KMS-11 (cell line): ENCODE measurements at regions not wholly inside any gene's neighbourhood (a gene's known extent, or its start where the extent isn't known, plus 50 kb on each side); places are given as distances from the start of the nearest gene placed in this dataset.

Experiments
- H2AFZ ChIP-seq: fragments of 200-600 bp; sonication (generic); 2 replicates; pipeline ENCODE4 v1.6.1; 2016; ENCODE audit warnings: antibody characterized with exemption, mixed run types, low read depth
- H3K27ac ChIP-seq: fragments of 200-600 bp; sonication (generic); 2 replicates; pipeline ENCODE4 v1.6.1; 2016; ENCODE audit warnings: mild to moderate bottlenecking, mixed run types
- H3K27me3 ChIP-seq: fragments of 200-600 bp; sonication (generic); 2 replicates; pipeline ENCODE4 v1.6.1; 2017; ENCODE audit warnings: mild to moderate bottlenecking, low read depth, mixed run types, moderate library complexity; ENCODE audit not compliant: insufficient read depth
- H3K36me3 ChIP-seq: fragments of 200-600 bp; sonication (generic); 2 replicates; pipeline ENCODE4 v1.6.1; 2017; ENCODE audit warnings: mild to moderate bottlenecking, mixed run types; ENCODE audit not compliant: insufficient read depth
- H3K4me1 ChIP-seq: fragments of 200-600 bp; sonication (generic); 2 replicates; pipeline ENCODE4 v1.6.1; 2016; ENCODE audit warnings: mild to moderate bottlenecking, low read depth, mixed run types; ENCODE audit not compliant: poor library complexity, severe bottlenecking
- H3K4me2 ChIP-seq: fragments of 200-600 bp; sonication (generic); 2 replicates; pipeline ENCODE4 v1.7.0; 2016; ENCODE audit warnings: mild to moderate bottlenecking, mixed run types
- H3K4me3 ChIP-seq: fragments of 200-600 bp; sonication (generic); IDR thresholded peaks from 2 replicates; pipeline ENCODE4 v1.6.1; 2017; ENCODE audit warnings: low read depth, low read length, mixed read lengths; ENCODE audit not compliant: insufficient read depth
- H3K79me2 ChIP-seq: fragments of 200-600 bp; sonication (generic); 2 replicates; pipeline ENCODE4 v1.6.1; 2016; ENCODE audit warnings: low read depth, mixed run types; ENCODE audit not compliant: insufficient read depth
- H3K9ac ChIP-seq: fragments of 200-600 bp; sonication (generic); 2 replicates; pipeline ENCODE4 v1.6.1; 2016; ENCODE audit warnings: mild to moderate bottlenecking, mixed run types
- H4K20me1 ChIP-seq: fragments of 200-600 bp; sonication (generic); 2 replicates; pipeline ENCODE4 v1.6.1; 2016; ENCODE audit warnings: mild to moderate bottlenecking, mixed run types; ENCODE audit not compliant: insufficient read depth
- CTCF ChIP-seq: fragments of 200-600 bp; sonication (generic); conservative IDR thresholded peaks from 2 replicates; pipeline ENCODE4 v1.6.1; 2017; ENCODE audit warnings: low read depth, mild to moderate bottlenecking, antibody characterized with exemption, low read length, moderate library complexity, mixed read lengths

- no peak overlapping the region for H3K9ac ChIP-seq
- H4K20me1 ChIP-seq, result no peaks in the 10 kb centered on the region
- no peak overlapping the region for H3K4me2 ChIP-seq
- H3K4me3 ChIP-seq, result no peak overlapping the region
- H2AFZ ChIP-seq, result no peak overlapping the region
- no peaks in the 10 kb centered on the region for H3K79me2 ChIP-seq
- no peak overlapping the region for H3K27ac ChIP-seq
- H3K27me3 ChIP-seq, result no peaks in the 10 kb centered on the region
- no peaks in the 10 kb centered on the region for H3K4me1 ChIP-seq
- TF ChIP-seq CTCF, result no peak
- H3K36me3 ChIP-seq, result no peaks in the 10 kb centered on the region
Measured at GRCh38 chr15:39142500-39142899, 438.4 kb upstream of the THBS1 start.

GRCh38 chr15:39143479-39143878 is 437.4 kb upstream of the THBS1 start:
- TF ChIP-seq CTCF, result no peak
- H3K9ac ChIP-seq, result no peak overlapping the region
- no peaks in the 10 kb centered on the region for H3K79me2 ChIP-seq
- no peak overlapping the region for H3K27ac ChIP-seq
- H3K36me3 ChIP-seq, result no peaks in the 10 kb centered on the region
- no peak overlapping the region for H3K4me3 ChIP-seq
- no peaks in the 10 kb centered on the region for H4K20me1 ChIP-seq
- H3K4me2 ChIP-seq, result no peak overlapping the region
- H2AFZ ChIP-seq, result no peak overlapping the region
- H3K27me3 ChIP-seq, result no peaks in the 10 kb centered on the region
- no peaks in the 10 kb centered on the region for H3K4me1 ChIP-seq

- Histone ChIP-seq H3K9ac (no peak overlapping the region), H3K4me3 (no peak overlapping the region), H4K20me1 (no peaks in the 10 kb centered on the region), H3K79me2 (no peaks in the 10 kb centered on the region), H2AFZ (no peak overlapping the region), H3K4me1 (no peaks in the 10 kb centered on the region), H3K27ac (no peak overlapping the region), H3K4me2 (no peak overlapping the region), H3K36me3 (no peaks in the 10 kb centered on the region), H3K27me3 (no peaks in the 10 kb centered on the region)
- no peak for TF ChIP-seq CTCF
Measured at GRCh38 chr15:39144051-39144450, 436.8 kb upstream of the THBS1 start.

GRCh38 chr15:39144613-39145499 is 436.0 kb upstream of the THBS1 start:
- H4K20me1 ChIP-seq, result no peaks in the 10 kb centered on the region
- no peak overlapping the region for H3K9ac ChIP-seq
- no peak overlapping the region for H2AFZ ChIP-seq
- H3K4me3 ChIP-seq, result no peak overlapping the region
- no peaks in the 10 kb centered on the region for H3K4me1 ChIP-seq
- H3K79me2 ChIP-seq, result no peaks in the 10 kb centered on the region
- H3K36me3 ChIP-seq, result no peaks in the 10 kb centered on the region
- H3K27me3 ChIP-seq, result no peaks in the 10 kb centered on the region
- no peak overlapping the region for H3K4me2 ChIP-seq
- no peak for TF ChIP-seq CTCF
- H3K27ac ChIP-seq, result no peak overlapping the region
